SK-N-MC (cell line): ENCODE measurements at regions not wholly inside any gene's neighbourhood (a gene's known extent, or its start where the extent isn't known, plus 50 kb on each side); places are given as distances from the start of the nearest gene placed in this dataset.

Source experiments
- DNase-seq: peaks from one replicate; pipeline ENCODE4 v3.0.0-alpha.2; 2011; ENCODE audit warnings: low read depth, low spot score
- H3K27ac ChIP-seq: fragments of 200-600 bp; sonication (generic); 2 replicates; pipeline ENCODE4 v1.5.1; 2016; ENCODE audit warnings: mixed run types
- H3K36me3 ChIP-seq: fragments of 200-600 bp; sonication (generic); 2 replicates; pipeline ENCODE4 v1.6.1; 2017; ENCODE audit warnings: antibody characterized with exemption, low read length, mixed read lengths; ENCODE audit not compliant: insufficient read depth
- H3K4me3 ChIP-seq: fragments of 200-600 bp; sonication (generic); 2 replicates; pipeline ENCODE4 v1.5.1; 2016
- H3K9ac ChIP-seq: fragments of 200-600 bp; sonication (generic); 2 replicates; pipeline ENCODE4 v1.8.0; 2017; ENCODE audit warnings: mixed run types, mixed read lengths; ENCODE audit not compliant: insufficient read length
- H3K9me3 ChIP-seq: fragments of 200-600 bp; sonication (generic); 2 replicates; pipeline ENCODE4 v1.6.1; 2017; ENCODE audit warnings: low read depth, mild to moderate bottlenecking, antibody characterized with exemption, low read length, moderate library complexity, mixed read lengths
- EZH2 ChIP-seq: fragments of 200-600 bp; sonication (generic); IDR thresholded peaks from one replicate; pipeline ENCODE4 v1.6.1; 2017; ENCODE audit warnings: antibody characterized with exemption
- FOXP2 ChIP-seq: optimal IDR thresholded peaks from 2 replicates; pipeline ENCODE3; 2011; ENCODE audit warnings: mild to moderate bottlenecking, moderate library complexity; ENCODE audit not compliant: insufficient read depth; ENCODE audit errors: extremely low read length, control extremely low read depth
- POLR2AphosphoS5 ChIP-seq: IDR thresholded peaks from 2 replicates; pipeline ENCODE4 v1.6.1; 2012; ENCODE audit warnings: mild to moderate bottlenecking, low read depth, low read length, borderline replicate concordance

GRCh38 chr1:115166531-115167091 lies 77.3 kb upstream of the TSPAN2 start:
- H3K4me3 ChIP-seq: no peak overlapping the region
- TF ChIP-seq FOXP2 (no peak), EZH2 (no peak), POLR2AphosphoS5 (no peak; the same call in 1 of the 2 replicates)
- no peak overlapping the region for H3K27ac ChIP-seq
- no peaks in the 10 kb centered on the region for H3K36me3 ChIP-seq
- no peak overlapping the region for H3K9ac ChIP-seq
- H3K9me3 ChIP-seq: no peaks in the 10 kb centered on the region
- DNase-seq: peak; percentile 93

DNA sequence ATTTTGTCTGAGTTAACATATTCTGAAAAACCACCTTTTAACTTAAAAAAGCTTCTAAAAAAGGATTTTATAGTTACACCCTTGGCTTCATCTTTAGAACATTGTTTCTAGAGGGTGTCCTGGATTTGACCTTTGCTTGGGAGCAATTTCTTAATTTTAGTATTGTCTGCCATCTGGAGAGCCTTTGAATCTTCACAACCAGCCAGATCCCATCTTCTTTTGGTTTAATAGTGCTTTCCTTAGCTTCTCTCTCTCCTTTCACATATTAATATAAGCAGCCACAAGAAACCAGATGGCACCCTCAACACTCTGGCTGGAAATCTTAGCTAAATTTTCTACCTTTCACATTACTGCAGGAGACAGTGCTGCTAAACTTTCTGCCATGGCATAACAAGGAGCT lies 76.5 kb upstream of the TSPAN2 start:
- TF ChIP-seq POLR2AphosphoS5 (no peak), FOXP2 (no peak), EZH2 (no peak)
- no peak overlapping the region for H3K27ac ChIP-seq
- H3K9ac ChIP-seq: no peak overlapping the region
- H3K36me3 ChIP-seq: no peaks in the 10 kb centered on the region
- H3K9me3 ChIP-seq: no peaks in the 10 kb centered on the region
- no peak for DNase-seq
- H3K4me3 ChIP-seq: no peak overlapping the region

DNA sequence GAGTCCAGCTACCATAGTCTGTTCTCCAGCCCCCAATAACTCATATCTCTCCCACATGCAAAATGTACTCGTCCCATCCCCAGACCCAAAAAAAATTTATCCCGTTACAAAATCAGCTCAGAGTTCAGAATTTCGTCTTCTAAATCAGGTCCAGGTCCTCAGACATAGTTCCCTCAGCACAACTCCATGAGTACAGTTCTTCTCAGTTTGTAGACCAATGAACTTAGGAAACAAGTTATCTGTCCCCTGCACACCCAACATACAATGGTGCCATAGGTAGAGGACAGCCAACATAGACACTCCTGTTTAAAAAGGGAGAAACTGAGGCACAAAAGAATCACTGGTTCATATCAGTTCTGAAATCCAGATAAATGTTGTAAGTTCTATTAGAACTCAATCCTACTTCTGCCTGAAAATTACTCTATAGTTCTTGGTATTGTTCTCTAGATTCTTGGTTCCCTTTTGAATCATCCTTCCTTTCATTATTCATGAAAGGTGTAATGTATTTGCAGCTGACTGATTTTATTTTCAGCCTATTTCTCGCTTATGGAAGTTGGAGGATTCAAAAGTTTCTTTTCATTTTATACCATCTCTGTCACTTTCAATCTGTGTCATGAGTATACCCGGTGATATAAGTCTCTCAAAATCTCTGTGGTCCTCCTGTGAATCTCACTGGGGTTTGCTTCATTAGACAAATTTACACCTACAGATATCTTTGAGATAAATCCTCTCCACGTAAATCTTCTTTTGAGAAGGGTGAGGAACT lies 75.8 kb upstream of the TSPAN2 start:
- no peak for DNase-seq
- TF ChIP-seq POLR2AphosphoS5: no peak
- Histone ChIP-seq H3K4me3 (no peak overlapping the region), H3K9me3 (no peaks in the 10 kb centered on the region), H3K36me3 (no peaks in the 10 kb centered on the region), H3K9ac (no peak overlapping the region), H3K27ac (no peak overlapping the region)

DNA sequence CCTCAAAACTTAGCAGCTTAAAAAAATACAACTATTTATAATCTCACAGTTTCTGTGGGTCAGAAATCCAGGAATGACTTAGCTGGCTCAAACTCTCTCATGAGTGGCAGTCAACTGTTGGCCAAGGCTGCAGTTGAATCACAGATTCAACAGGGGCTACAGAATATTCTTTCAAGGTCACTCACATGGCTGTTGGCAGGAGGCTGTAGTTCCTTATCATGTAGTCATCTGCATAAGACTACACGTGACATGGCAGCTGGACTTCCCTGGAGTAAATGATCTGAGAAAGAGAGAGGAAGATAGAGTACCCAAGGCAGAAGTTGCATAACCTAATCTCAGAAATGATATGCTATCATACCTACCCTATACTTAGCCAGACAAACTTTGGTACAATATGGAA lies 75.2 kb upstream of the TSPAN2 start:
- Histone ChIP-seq H3K9me3 (no peaks in the 10 kb centered on the region), H3K27ac (no peak overlapping the region), H3K9ac (no peak overlapping the region), H3K4me3 (no peak overlapping the region), H3K36me3 (no peaks in the 10 kb centered on the region)
- no peak for DNase-seq
- TF ChIP-seq POLR2AphosphoS5: no peak
- TF ChIP-seq EZH2: no peak
- no peak for TF ChIP-seq FOXP2

DNA sequence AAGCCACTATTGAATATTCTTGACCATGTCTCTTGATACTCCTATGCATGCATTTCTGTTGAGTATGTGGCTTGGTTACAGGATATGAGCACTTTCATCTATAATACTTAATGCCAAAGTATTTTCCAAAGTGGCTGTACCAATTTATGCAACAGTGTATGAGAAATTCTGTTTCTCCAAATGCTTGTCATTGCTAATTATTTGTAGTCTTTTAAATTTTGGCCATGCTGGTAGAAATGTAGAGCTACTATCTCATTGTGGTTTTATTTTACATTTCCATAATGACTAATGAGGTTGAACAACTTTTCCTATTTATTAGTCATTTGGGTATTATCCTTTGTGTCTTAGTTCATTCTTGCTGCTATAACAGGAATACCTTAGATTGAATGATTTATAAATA lies 71.4 kb upstream of the TSPAN2 start:
- H3K27ac ChIP-seq: no peak overlapping the region
- H3K4me3 ChIP-seq: no peak overlapping the region
- TF ChIP-seq EZH2: no peak
- no peak for TF ChIP-seq FOXP2
- TF ChIP-seq POLR2AphosphoS5: no peak
- DNase-seq: no peak
- no peaks in the 10 kb centered on the region for H3K9me3 ChIP-seq
- H3K9ac ChIP-seq: no peak overlapping the region
- H3K36me3 ChIP-seq: no peaks in the 10 kb centered on the region

DNA sequence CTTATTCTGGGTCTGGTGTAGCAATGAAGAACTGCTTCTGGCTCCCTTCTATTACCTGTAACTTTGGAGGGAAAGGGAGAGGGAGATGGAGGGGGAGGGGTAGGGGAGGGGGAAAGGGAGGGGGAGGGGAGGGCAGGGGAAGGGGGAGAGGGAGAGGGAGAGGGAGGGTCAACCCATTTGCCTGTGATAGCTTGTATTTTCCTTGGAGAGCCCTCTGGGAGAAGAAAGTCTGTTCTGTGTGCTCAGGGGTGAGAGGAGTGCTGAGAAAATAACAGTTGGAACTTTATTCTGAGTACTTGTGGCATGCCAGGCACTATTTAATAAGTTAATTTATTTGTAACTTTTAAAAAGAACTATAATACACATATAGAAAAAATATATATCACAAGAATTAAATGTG lies 70.7 kb upstream of the TSPAN2 start:
- Histone ChIP-seq H3K4me3 (no peak overlapping the region), H3K36me3 (no peaks in the 10 kb centered on the region), H3K9me3 (no peaks in the 10 kb centered on the region), H3K27ac (no peak overlapping the region), H3K9ac (no peak overlapping the region)
- TF ChIP-seq EZH2: no peak
- no peak for TF ChIP-seq POLR2AphosphoS5
- no peak for TF ChIP-seq FOXP2
- no peak for DNase-seq

DNA sequence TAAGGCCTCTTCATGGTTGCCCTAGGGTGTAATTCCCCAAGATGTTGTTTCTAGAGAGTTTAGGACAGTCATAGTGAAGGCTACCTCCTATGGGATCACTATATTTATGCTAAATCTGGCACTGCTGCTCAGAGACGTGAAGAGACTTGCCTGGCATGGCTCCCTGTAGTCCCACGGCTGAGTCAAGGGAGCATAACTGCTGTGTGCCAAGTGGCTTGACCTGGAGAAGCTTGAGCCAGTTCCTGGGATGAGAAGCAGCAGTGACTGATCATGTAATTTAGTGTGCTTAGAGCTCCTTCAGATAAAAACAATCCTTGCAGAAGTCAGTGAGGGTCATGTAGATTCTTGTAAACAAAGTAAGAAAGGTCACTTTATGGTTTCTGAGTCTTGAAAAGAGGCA lies 68.9 kb upstream of the TSPAN2 start:
- H3K9me3 ChIP-seq: no peaks in the 10 kb centered on the region
- DNase-seq: no peak
- no peak overlapping the region for H3K27ac ChIP-seq
- TF ChIP-seq POLR2AphosphoS5 (no peak), EZH2 (no peak), FOXP2 (no peak)
- H3K9ac ChIP-seq: no peak overlapping the region
- H3K4me3 ChIP-seq: no peak overlapping the region
- no peaks in the 10 kb centered on the region for H3K36me3 ChIP-seq

GRCh38 chr1:115156826-115157468 lies 67.6 kb upstream of the TSPAN2 start:
- TF ChIP-seq FOXP2 (no peak), EZH2 (no peak), POLR2AphosphoS5 (no peak)
- no peaks in the 10 kb centered on the region for H3K36me3 ChIP-seq

More at GRCh38 chr1:115156826-115157468, 67.6 kb upstream of the TSPAN2 start:
- H3K9ac ChIP-seq: no peak overlapping the region
- no peak overlapping the region for H3K27ac ChIP-seq
- H3K9me3 ChIP-seq: no peaks in the 10 kb centered on the region
- DNase-seq: no peak
- no peak overlapping the region for H3K4me3 ChIP-seq
